ENCODE measurements at regions not wholly inside any gene's neighbourhood (a gene's known extent, or its start where the extent isn't known, plus 50 kb on each side); places are given as distances from the start of the nearest gene placed in this dataset.

GRCh38 chr10:130656582-130657133 is 520.5 kb downstream of the GLRX3 start:
- ChIA-PET POLR2A (ENCODE audit: low non-redundant PET) (no interaction called here), CTCF (no interaction called here)
- no peak for DNase-seq (ENCODE audit: low spot score)
- no peaks in the 10 kb centered on the region for H3K9me3 ChIP-seq (ENCODE audit: low read depth, low read length, poor library complexity, severe bottlenecking)
- H3K4me3 ChIP-seq (ENCODE audit: low read depth, low read length, poor library complexity, severe bottlenecking), result no peak overlapping the region
- no peaks in the 10 kb centered on the region for H3K27me3 ChIP-seq (replicated peaks; ENCODE audit: insufficient read depth, low read depth, low read length, poor library complexity)
- intact Hi-C loops (cut with micrococcal nuclease; ENCODE audit: unreplicated experiment), result no loop called here
- no peaks in the 10 kb centered on the region for H3K4me1 ChIP-seq (ENCODE audit: insufficient read depth, low read length, poor library complexity, severe bottlenecking)
- BruUV-seq (replicated peaks), result no TSS peak
- H3K36me3 ChIP-seq (ENCODE audit: insufficient read depth, low read length, poor library complexity, severe bottlenecking), result no peaks in the 10 kb centered on the region
- no peak for TF ChIP-seq EZH2 (IDR thresholded peaks at IDR 0.05; ENCODE audit: borderline replicate concordance, low read depth, low read length, poor library complexity, severe bottlenecking)
- no peak for TF ChIP-seq CTCF (conservative IDR thresholded peaks at IDR 0.05; ENCODE audit: low read depth, low read length)
- H3K27ac ChIP-seq (ENCODE audit: low read depth, low read length, poor library complexity, severe bottlenecking), result no peak overlapping the region

GRCh38 chr10:130658687-130659290 is 522.6 kb downstream of the GLRX3 start:
- Histone ChIP-seq H3K4me1 (ENCODE audit: insufficient read depth, low read length, poor library complexity, severe bottlenecking) (no peaks in the 10 kb centered on the region), H3K9me3 (ENCODE audit: low read depth, low read length, poor library complexity, severe bottlenecking) (no peaks in the 10 kb centered on the region), H3K27me3 (replicated peaks; ENCODE audit: insufficient read depth, low read depth, low read length, poor library complexity) (no peaks in the 10 kb centered on the region), H3K27ac (ENCODE audit: low read depth, low read length, poor library complexity, severe bottlenecking) (no peak overlapping the region), H3K36me3 (ENCODE audit: insufficient read depth, low read length, poor library complexity, severe bottlenecking) (no peaks in the 10 kb centered on the region), H3K4me3 (ENCODE audit: low read depth, low read length, poor library complexity, severe bottlenecking) (no peak overlapping the region)
- DNase-seq (ENCODE audit: low spot score), result no peak
- ChIA-PET CTCF (no interaction called here), POLR2A (ENCODE audit: low non-redundant PET) (no interaction called here)
- intact Hi-C loops (cut with micrococcal nuclease; ENCODE audit: unreplicated experiment), result no loop called here
- BruUV-seq (replicated peaks), result no TSS peak
- TF ChIP-seq CTCF (conservative IDR thresholded peaks at IDR 0.05; ENCODE audit: low read depth, low read length) (no peak), EZH2 (IDR thresholded peaks at IDR 0.05; ENCODE audit: borderline replicate concordance, low read depth, low read length, poor library complexity, severe bottlenecking) (no peak)

GRCh38 chr10:130659528-130659927 is 523.3 kb downstream of the GLRX3 start:
- ChIA-PET CTCF (no interaction called here), POLR2A (ENCODE audit: low non-redundant PET) (no interaction called here)
- Histone ChIP-seq H3K36me3 (ENCODE audit: insufficient read depth, low read length, poor library complexity, severe bottlenecking) (no peaks in the 10 kb centered on the region), H3K27ac (ENCODE audit: low read depth, low read length, poor library complexity, severe bottlenecking) (no peak overlapping the region), H3K9me3 (ENCODE audit: low read depth, low read length, poor library complexity, severe bottlenecking) (no peaks in the 10 kb centered on the region), H3K27me3 (replicated peaks; ENCODE audit: insufficient read depth, low read depth, low read length, poor library complexity) (no peaks in the 10 kb centered on the region), H3K4me1 (ENCODE audit: insufficient read depth, low read length, poor library complexity, severe bottlenecking) (no peaks in the 10 kb centered on the region), H3K4me3 (ENCODE audit: low read depth, low read length, poor library complexity, severe bottlenecking) (no peak overlapping the region)
- intact Hi-C loops (cut with micrococcal nuclease; ENCODE audit: unreplicated experiment), result no loop called here
- no peak for DNase-seq (ENCODE audit: low spot score)
- TF ChIP-seq CTCF (conservative IDR thresholded peaks at IDR 0.05; ENCODE audit: low read depth, low read length) (no peak), EZH2 (IDR thresholded peaks at IDR 0.05; ENCODE audit: borderline replicate concordance, low read depth, low read length, poor library complexity, severe bottlenecking) (no peak)
- no TSS peak for BruUV-seq (replicated peaks)

Measured in A673 (cell line).